HL-60 (cell line): ENCODE measurements at regions not wholly inside any gene's neighbourhood (a gene's known extent, or its start where the extent isn't known, plus 50 kb on each side); places are given as distances from the start of the nearest gene placed in this dataset.

Experiments used
- DNase-seq, 2 experiments: peaks; one replicate each; pipeline ENCODE4 v3.0.0-alpha.2; 2010 to 2020; ENCODE audit warnings: low read depth in 1 of 2, low spot score in 1 of 2
- H3K27ac ChIP-seq: fragments of 250-450 bp; sonication (Bioruptor Pico); replicated peaks from 2 replicates; pipeline ENCODE4 v1.5.1; 2020; ENCODE audit warnings: mild to moderate bottlenecking, moderate library complexity
- H3K27me3 ChIP-seq: fragments of 250-450 bp; sonication (Bioruptor Pico); 2 replicates; pipeline ENCODE4 v1.5.1; 2021; ENCODE audit warnings: mild to moderate bottlenecking, moderate library complexity; ENCODE audit not compliant: insufficient read depth, poor library complexity, severe bottlenecking
- H3K4me3 ChIP-seq: replicated peaks from 2 replicates; pipeline ENCODE4 v1.5.1; 2011; ENCODE audit warnings: mild to moderate bottlenecking, control low read depth, low read length; ENCODE audit not compliant: insufficient read depth
- CTCF ChIP-seq: IDR thresholded peaks from one replicate; pipeline ENCODE4 v1.5.1; 2011; ENCODE audit warnings: low read length, control low read depth, inconsistent platforms; ENCODE audit not compliant: insufficient read depth
- GABPA ChIP-seq: IDR thresholded peaks from 2 replicates; pipeline ENCODE4 v1.6.1; 2012; ENCODE audit warnings: low read depth
- POLR2AphosphoS5 ChIP-seq: IDR thresholded peaks from 2 replicates; pipeline ENCODE4 v1.6.1; 2012; ENCODE audit warnings: low read depth
- REST ChIP-seq: IDR thresholded peaks from 2 replicates; pipeline ENCODE4 v1.6.1; 2012; ENCODE audit warnings: low read depth; ENCODE audit not compliant: insufficient replicate concordance
- SPI1 ChIP-seq: IDR thresholded peaks from 2 replicates; pipeline ENCODE4 v1.6.1; 2012; ENCODE audit warnings: low read depth, mild to moderate bottlenecking, borderline replicate concordance

- H3K4me3 ChIP-seq = no peak overlapping the region
- TF ChIP-seq GABPA (no peak), POLR2AphosphoS5 (no peak), REST (no peak), SPI1 (no peak), CTCF (no peak)
- H3K27ac ChIP-seq = no peak overlapping the region
- DNase-seq = no peak
- H3K27me3 ChIP-seq = no peaks in the 10 kb centered on the region
These were observed 357.6 kb downstream of the TBC1D4 start for GRCh38 chr13:75124415-75124814.

GRCh38 chr13:75123428-75123827 is 358.5 kb downstream of the TBC1D4 start:
- no peak for TF ChIP-seq GABPA
- no peak for TF ChIP-seq SPI1
- TF ChIP-seq REST = no peak
- Histone ChIP-seq H3K27me3 (no peaks in the 10 kb centered on the region), H3K4me3 (no peak overlapping the region), H3K27ac (no peak overlapping the region)
- no peak for DNase-seq

GRCh38 chr13:75120085-75120484 is 361.9 kb downstream of the TBC1D4 start:
- Histone ChIP-seq H3K4me3 (no peak overlapping the region), H3K27me3 (no peaks in the 10 kb centered on the region), H3K27ac (no peak overlapping the region)
- no peak for DNase-seq
- TF ChIP-seq CTCF (no peak), REST (no peak), POLR2AphosphoS5 (no peak), SPI1 (no peak), GABPA (no peak)

- Histone ChIP-seq H3K27me3 (peaks cover 2% of the 10 kb centered on the region), H3K4me3 (no peak overlapping the region), H3K27ac (no peak overlapping the region)
- no peak for DNase-seq
- TF ChIP-seq REST (no peak), SPI1 (no peak), POLR2AphosphoS5 (no peak), CTCF (no peak), GABPA (no peak)
These were observed 366.8 kb downstream of the TBC1D4 start for GRCh38 chr13:75115171-75115570.
